NCI-H2171 (cell line): ENCODE measurements at regions not wholly inside any gene's neighbourhood (a gene's known extent, or its start where the extent isn't known, plus 50 kb on each side); places are given as distances from the start of the nearest gene placed in this dataset.
"Not testable (repeated sequence)": the region's sequence is repeated elsewhere in the genome, so short reads cannot be mapped to it uniquely, and the experiment has no call there.

Experiments
- DNase-seq: peaks from one replicate; lab custom pipeline; 2025; lab: John Stamatoyannopoulos, UW

- DNase-seq, result no peak
Observed at GRCh38 chr4:181870326-181870725, 372.9 kb upstream of the TENM3 start.

- DNase-seq, result no peak
Observed at GRCh38 chr4:181874602-181875001, 368.6 kb upstream of the TENM3 start.

DNA sequence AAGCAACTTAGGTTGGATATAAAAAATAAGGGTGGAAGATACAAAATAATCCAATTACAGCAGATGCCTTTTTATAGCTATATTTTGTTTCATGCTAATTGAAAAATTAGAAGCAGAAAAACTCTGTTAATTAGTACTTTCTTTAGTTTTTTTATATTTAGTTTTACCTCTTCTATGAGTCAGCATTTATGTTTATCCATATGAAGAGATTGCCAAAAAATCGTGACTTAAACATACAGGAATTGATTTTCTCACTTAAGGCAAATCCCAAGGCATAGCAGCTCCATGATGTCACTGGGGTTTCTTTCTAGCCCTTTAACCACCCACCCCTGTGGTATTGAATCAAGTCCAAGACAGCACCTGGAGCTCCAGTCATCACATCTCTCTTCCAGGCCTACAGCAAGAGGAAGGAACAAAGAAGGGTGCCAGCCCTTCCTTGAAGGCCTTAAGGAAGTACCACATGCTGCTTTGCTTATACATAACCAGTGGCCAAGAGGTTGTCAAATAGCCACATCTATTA is 365.8 kb upstream of the TENM3 start:
- no peak for DNase-seq

DNA sequence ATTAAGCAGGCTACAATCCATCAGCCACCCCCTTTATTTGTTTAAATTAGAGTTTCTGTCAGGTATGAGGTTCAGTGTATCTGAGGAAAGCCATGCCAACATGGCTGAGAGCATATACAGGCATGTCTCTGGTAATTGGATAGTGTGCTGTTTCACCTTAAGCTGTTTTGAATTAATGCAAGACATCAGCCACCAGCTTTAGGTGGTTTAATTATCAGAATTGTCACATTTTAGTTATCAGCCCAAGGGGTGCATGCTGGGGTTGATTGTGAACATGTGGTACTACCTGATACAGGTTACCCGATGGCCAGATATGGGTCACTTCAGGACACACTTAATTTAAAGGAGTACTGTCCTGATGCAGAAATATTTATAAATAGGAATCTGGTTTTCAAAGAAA is 353.2 kb upstream of the TENM3 start:
- DNase-seq, result no peak

- no peak for DNase-seq
Observed at GRCh38 chr4:181890911-181891310, 352.3 kb upstream of the TENM3 start.

GRCh38 chr4:181896614-181897013 is 346.6 kb upstream of the TENM3 start:
- no peak for DNase-seq

DNA sequence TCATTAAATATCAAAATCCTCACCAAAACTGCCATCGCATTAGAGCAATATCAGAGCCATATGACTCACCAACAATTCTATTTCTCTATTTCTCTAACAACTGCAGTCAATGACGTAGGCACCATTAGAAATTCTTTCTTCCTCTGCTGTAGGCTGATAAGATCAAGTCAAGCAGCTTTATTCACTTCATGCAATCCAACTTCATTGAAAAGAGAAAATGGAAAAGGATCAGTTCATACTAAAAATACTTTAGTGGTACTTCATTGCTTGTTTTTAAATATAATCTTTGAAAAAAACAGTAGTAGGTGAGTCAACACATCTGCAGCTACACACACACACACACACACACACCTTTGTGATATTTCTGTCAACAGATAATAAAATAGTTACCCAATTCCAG is 345.3 kb upstream of the TENM3 start:
- no peak for DNase-seq

- not testable (repeated sequence) for DNase-seq
Observed at GRCh38 chr4:181902404-181902803, 340.8 kb upstream of the TENM3 start.

GRCh38 chr4:181905708-181906107 is 337.5 kb upstream of the TENM3 start:
- DNase-seq, result no peak

DNA sequence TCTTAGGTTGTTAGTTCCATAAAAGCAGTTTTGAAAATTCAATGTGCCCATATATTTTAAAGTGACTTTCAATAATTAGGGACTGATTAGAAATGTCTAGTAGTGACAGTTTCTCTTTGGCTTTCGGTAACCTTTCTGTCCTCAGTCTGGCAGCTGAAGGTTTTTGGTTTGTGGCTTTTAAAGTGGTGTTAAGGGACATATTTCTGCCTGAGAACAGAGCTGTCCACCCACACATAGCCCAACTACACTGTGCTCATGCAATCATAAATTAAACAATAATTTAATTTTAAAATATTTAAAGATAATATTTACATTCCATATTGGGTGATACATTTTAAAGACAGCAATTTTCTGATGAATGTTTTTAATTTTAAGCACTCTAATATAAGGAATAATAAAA is 335.0 kb upstream of the TENM3 start:
- DNase-seq, result no peak

DNA sequence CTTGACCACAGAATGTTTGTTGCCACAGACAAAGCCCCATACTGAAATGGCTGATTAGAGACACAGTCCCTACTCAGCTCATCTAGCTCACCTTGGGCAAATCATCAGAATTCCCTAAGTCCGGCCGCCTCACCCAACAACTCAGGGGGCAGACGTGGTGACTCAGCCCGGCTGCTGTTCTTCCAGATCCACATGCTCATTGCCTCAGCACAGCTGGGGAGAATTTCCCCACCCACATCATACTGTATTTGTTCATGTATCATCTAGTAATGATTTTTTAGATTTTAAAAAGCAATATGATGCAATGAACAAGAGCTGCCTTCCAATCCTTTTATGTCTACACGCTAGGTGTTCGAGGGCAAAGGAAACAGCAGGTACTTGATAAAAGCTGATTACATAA is 333.8 kb upstream of the TENM3 start:
- no peak for DNase-seq

GRCh38 chr4:181911420-181911819 is 331.8 kb upstream of the TENM3 start:
- DNase-seq, result no peak

- DNase-seq, result no peak
Observed at GRCh38 chr4:181933471-181933870, 309.7 kb upstream of the TENM3 start.

DNA sequence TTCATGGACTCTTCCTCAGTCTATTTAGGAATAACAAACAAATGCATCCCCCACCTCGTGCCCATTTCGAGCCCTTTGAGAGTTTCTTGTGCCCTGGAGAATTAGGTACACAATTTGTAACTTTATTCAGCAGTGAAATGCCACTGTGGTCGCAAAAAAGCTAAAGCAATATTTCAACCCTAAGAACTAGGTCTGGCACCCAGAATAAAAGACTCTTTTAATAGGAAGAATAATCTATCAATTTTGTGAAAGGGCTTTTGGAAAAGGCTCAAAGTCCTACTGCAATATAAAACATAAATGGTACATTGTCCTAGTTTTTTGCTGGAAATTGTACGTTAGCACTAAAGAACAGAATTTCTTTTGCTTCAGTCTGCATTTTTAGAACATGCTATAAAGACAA is 304.6 kb upstream of the TENM3 start:
- no peak for DNase-seq

- DNase-seq, result no peak
Observed at GRCh38 chr4:181939199-181939945, 303.8 kb upstream of the TENM3 start.

DNA sequence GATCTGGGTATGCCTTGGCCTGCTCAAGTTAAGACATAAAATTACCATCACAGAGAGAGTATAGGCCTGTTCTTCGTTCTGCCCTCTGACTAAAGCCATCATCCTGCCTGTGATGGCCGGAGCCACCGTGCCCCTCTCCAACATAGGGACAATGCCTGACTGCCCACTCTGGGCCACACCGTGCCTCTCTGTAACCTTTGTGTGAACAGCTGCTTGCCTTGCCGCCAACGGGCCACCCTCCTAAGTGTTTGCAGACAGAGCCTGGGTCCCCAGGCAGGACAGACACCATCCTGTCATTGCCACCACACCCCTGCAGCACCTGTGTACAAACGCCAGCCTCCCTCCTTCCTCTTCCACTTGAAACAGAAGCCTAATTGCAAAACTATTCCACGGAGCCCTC is 298.7 kb upstream of the TENM3 start:
- DNase-seq, result no peak

- no peak for DNase-seq
Observed at GRCh38 chr4:181946902-181947301, 296.3 kb upstream of the TENM3 start.

DNA sequence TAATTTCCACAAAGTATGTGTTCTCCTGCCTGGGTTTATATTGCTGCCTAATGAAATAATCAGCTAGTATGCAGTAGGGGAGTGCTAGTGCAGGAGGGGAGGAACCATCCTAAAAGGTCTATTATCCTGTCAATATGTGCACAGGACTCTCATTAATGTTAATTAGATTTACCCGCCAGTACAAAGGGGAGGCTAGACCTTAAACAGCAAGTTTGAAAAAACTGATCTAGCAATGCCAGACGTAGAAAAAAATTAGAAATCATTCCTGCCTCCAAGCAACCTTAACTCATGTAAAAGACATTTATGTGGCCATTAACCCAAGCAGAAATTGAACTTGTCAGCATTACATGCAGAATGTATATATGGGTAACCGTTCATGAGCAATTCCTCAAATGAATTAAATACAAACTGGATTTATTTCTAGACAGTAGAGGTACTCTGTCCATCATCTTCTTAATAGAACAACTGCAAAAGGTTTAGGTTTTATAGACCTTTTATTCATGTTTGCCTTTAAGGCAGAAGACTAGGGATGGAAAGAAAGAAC is 294.3 kb upstream of the TENM3 start:
- no peak for DNase-seq

- no peak for DNase-seq
Observed at GRCh38 chr4:181949704-181950312, 293.4 kb upstream of the TENM3 start.

DNA sequence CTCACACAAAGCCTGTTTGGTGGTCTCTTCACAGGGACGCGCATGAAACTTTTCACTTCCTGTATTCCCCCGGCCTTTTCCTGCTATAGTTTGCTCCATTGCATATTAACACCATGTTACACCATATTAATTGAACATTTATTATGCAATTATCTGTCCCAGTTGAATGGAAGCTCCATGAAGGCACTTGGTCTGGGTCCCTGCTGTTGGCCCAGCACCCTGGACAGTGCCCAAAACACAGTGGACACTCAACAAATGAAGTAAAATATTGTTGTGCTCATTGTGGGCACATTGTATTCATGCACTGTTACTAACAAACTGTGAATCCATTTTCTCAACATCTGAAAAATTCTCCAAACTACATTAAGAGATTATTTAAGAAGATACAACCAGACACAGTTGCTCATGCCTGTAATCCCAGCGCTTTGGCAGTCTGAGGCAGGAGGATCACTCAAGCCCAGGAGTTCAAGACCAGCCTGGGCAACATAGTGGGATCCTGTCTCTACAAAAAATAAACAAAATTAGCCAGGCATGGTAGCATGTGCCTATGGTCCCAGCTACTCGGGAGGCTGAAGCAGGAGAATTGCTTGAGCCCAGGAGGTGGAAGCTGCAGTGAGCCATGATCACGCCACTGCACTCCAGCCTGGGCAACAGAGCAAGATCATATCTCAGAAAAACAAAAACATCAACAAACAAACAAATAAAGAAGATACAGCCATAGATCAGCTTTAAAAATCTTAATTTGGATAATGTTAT is 292.7 kb upstream of the TENM3 start:
- DNase-seq, result no peak

GRCh38 chr4:181951265-181951664 is 291.9 kb upstream of the TENM3 start:
- no peak for DNase-seq

DNA sequence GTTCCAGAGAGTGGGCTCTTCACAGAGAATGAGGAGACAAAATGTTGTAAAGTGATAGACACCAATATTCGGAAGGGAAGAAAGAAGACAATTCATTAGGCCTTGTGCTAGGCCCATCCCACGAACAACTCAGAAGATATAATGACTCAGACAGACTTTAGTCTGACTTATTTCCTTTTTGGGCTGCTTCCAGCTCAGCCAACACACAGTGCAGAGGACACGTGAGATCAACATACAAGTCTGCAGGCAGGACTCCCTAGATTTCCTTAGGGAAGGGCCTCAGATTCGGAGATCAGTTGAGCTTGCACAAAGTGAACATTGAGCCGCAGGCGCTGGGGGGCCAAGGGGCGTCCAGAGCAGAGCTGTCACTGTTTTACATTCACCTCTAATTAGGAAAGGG is 290.7 kb upstream of the TENM3 start:
- no peak for DNase-seq

- DNase-seq, result no peak
Observed at GRCh38 chr4:181956512-181956911, 286.7 kb upstream of the TENM3 start.
